NB4 (cell line): ENCODE measurements at regions not wholly inside any gene's neighbourhood (a gene's known extent, or its start where the extent isn't known, plus 50 kb on each side); places are given as distances from the start of the nearest gene placed in this dataset.

Experiments used
- CTCF ChIP-seq: IDR thresholded peaks from one replicate; pipeline ENCODE4 v1.5.1; 2012; ENCODE audit warnings: low read depth, low read length
- MAX ChIP-seq: IDR thresholded peaks from 2 replicates; pipeline ENCODE4 v1.6.1; 2011; ENCODE audit warnings: low read depth, low read length
- MYC ChIP-seq: IDR thresholded peaks from 2 replicates; pipeline ENCODE4 v1.6.1; 2011; ENCODE audit warnings: low read depth, low read length
- POLR2A ChIP-seq: IDR thresholded peaks from 2 replicates; pipeline ENCODE4 v1.6.1; 2011; ENCODE audit warnings: mild to moderate bottlenecking; ENCODE audit not compliant: insufficient read length; ENCODE audit errors: extremely low read depth

GRCh38 chr2:198622986-198623730 lies 818.8 kb downstream of the PLCL1 start:
- no peak for TF ChIP-seq CTCF
- TF ChIP-seq POLR2A = no peak
- TF ChIP-seq MAX = no peak
- no peak for TF ChIP-seq MYC
